H1 (cell line): ENCODE measurements at regions not wholly inside any gene's neighbourhood (a gene's known extent, or its start where the extent isn't known, plus 50 kb on each side); places are given as distances from the start of the nearest gene placed in this dataset.

Experiments
- CTCF ChIA-PET: fragments of 300-600 bp; sonication (Branson Sonifier 250); formaldehyde crosslinking; loops from one replicate; lab custom pipeline; 2021; ENCODE audit not compliant: partially characterized antibody; lab: Charles Lee
- POLR2A ChIA-PET: fragments of 300-600 bp; sonication (Branson Sonifier 250); formaldehyde crosslinking; loops from one replicate; lab custom pipeline; 2021; ENCODE audit warnings: inconsistent platforms; ENCODE audit not compliant: partially characterized antibody; lab: Charles Lee
- DNase-seq, 2 experiments: peaks; one replicate each; pipeline versions ENCODE4 v3.0.0 to v3.0.0-alpha.2; 2010 to 2022; ENCODE audit warnings: low spot score in 2 of 2, low read depth in 1 of 2, mixed read lengths in 1 of 2
- FAIRE-seq: peaks from 2 replicates; lab custom pipeline; 2011; peaks lifted over from hg19 to GRCh38; lab: Jason Lieb, UNC
- H2AFZ ChIP-seq: 2 replicates; pipeline ENCODE4 v1.8.1; 2012; ENCODE audit warnings: low read length, inconsistent platforms
- H2AK5ac ChIP-seq: 2 replicates; pipeline ENCODE4 v1.6.1; 2013; ENCODE audit warnings: low read depth, low read length
- H2BK120ac ChIP-seq: replicated peaks from 2 replicates; pipeline ENCODE3; 2013; ENCODE audit warnings: low read depth, low read length, inconsistent platforms
- H2BK12ac ChIP-seq: 2 replicates; pipeline ENCODE4 v1.6.1; 2013; ENCODE audit warnings: low read depth, low read length
- H2BK15ac ChIP-seq: 2 replicates; pipeline ENCODE4 v1.6.1; 2013; ENCODE audit warnings: low read length
- H2BK20ac ChIP-seq: 2 replicates; pipeline ENCODE4 v1.6.1; 2013; ENCODE audit warnings: low read length
- H2BK5ac ChIP-seq: 2 replicates; pipeline ENCODE4 v1.6.1; 2013; ENCODE audit warnings: low read depth, low read length
- H3K14ac ChIP-seq: 2 replicates; pipeline ENCODE4 v1.6.1; 2013; ENCODE audit warnings: inconsistent platforms; ENCODE audit not compliant: insufficient read length
- H3K18ac ChIP-seq: 2 replicates; pipeline ENCODE4 v1.6.1; 2013; ENCODE audit warnings: low read length; ENCODE audit errors: extremely low read depth
- H3K23ac ChIP-seq: 2 replicates; pipeline ENCODE4 v1.6.1; 2013; ENCODE audit warnings: inconsistent platforms; ENCODE audit not compliant: insufficient read length
- H3K23me2 ChIP-seq: 2 replicates; pipeline ENCODE4 v1.6.1; 2013; ENCODE audit warnings: low read depth, low read length
- H3K27ac ChIP-seq: 2 replicates; pipeline ENCODE4 v1.6.1; 2011; ENCODE audit warnings: low read depth, low read length, inconsistent platforms
- H3K27me3 ChIP-seq, 4 experiments: replicated peaks in 1 of 4; 1 replicate in 1 of 4; 2 replicates in 3 of 4; pipeline versions ENCODE4 v1.6.1 to v1.8.1; 2011 to 2013; ENCODE audit warnings: low read length in 3 of 4, mild to moderate bottlenecking in 3 of 4, inconsistent platforms in 2 of 4, mixed read lengths in 2 of 4, moderate library complexity in 1 of 4; ENCODE audit not compliant: control insufficient read depth in 3 of 4, insufficient read depth in 3 of 4; ENCODE audit errors: extremely low read depth in 1 of 4
- H3K36me3 ChIP-seq, 4 experiments: 2 replicates each; pipeline versions ENCODE4 v1.6.1 to v1.8.1; 2011 to 2013; ENCODE audit warnings: mild to moderate bottlenecking in 4 of 4, low read length in 3 of 4, moderate library complexity in 2 of 4, control low read depth in 1 of 4, inconsistent platforms in 1 of 4; ENCODE audit not compliant: insufficient read depth in 4 of 4, control insufficient read depth in 2 of 4
- H3K4ac ChIP-seq: replicated peaks from 2 replicates; pipeline ENCODE3; 2013; ENCODE audit warnings: low read length, low read depth, mixed read lengths, inconsistent platforms; ENCODE audit not compliant: insufficient read length
- H3K4me1 ChIP-seq, 4 experiments: replicated peaks in 1 of 4; 1 replicate in 1 of 4; 2 replicates in 3 of 4; pipeline versions ENCODE4 v1.6.1 to v1.8.1; 2011 to 2013; ENCODE audit warnings: low read length in 3 of 4, inconsistent platforms in 2 of 4, mixed read lengths in 1 of 4; ENCODE audit not compliant: insufficient read depth in 4 of 4, control insufficient read depth in 3 of 4
- H3K4me2 ChIP-seq, 2 experiments: 2 replicates each; pipeline versions ENCODE4 v1.6.1 to v1.8.1; 2011 to 2013; ENCODE audit warnings: low read depth in 2 of 2, low read length in 2 of 2, control low read depth in 1 of 2, inconsistent platforms in 1 of 2, mild to moderate bottlenecking in 1 of 2; ENCODE audit not compliant: insufficient read depth in 1 of 2
- H3K4me3 ChIP-seq, 4 experiments: fragments of 200-600, 300-600 bp in 1 of 4; sonication (generic), shearing (Covaris generic), sonication (Bioruptor Twin) in 1 of 4; 2 replicates each; pipeline versions ENCODE4 v1.5.1 to v1.8.1; 2011 to 2016; ENCODE audit warnings: low read length in 4 of 4, low read depth in 3 of 4, control low read depth in 2 of 4, inconsistent platforms in 2 of 4, mild to moderate bottlenecking in 2 of 4, mixed read lengths in 1 of 4, moderate library complexity in 1 of 4; ENCODE audit not compliant: insufficient read depth in 2 of 4; ENCODE audit errors: extremely low read depth in 1 of 4
- H3K56ac ChIP-seq: replicated peaks from 2 replicates; pipeline ENCODE3; 2013; ENCODE audit warnings: low read depth, mild to moderate bottlenecking, mixed read lengths, low read length, inconsistent platforms; ENCODE audit not compliant: insufficient read length
- H3K79me1 ChIP-seq: 2 replicates; pipeline ENCODE4 v1.6.1; 2013; ENCODE audit warnings: low read depth, low read length, control low read depth
- H3K79me2 ChIP-seq, 2 experiments: 2 replicates each; pipeline versions ENCODE4 v1.6.1 to v1.8.1; 2012 to 2013; ENCODE audit warnings: low read length in 2 of 2, mild to moderate bottlenecking in 2 of 2, inconsistent platforms in 1 of 2; ENCODE audit not compliant: insufficient read depth in 2 of 2, control insufficient read depth in 1 of 2
- H3K9ac ChIP-seq, 4 experiments: replicated peaks in 1 of 4; 1 replicate in 1 of 4; 2 replicates in 3 of 4; pipeline versions ENCODE4 v1.6.1 to v1.8.1; 2011 to 2013; ENCODE audit warnings: low read depth in 3 of 4, low read length in 3 of 4, control low read depth in 2 of 4, mild to moderate bottlenecking in 2 of 4, moderate library complexity in 2 of 4, inconsistent platforms in 1 of 4; ENCODE audit errors: extremely low read depth in 1 of 4
- H3K9me3 ChIP-seq, 2 experiments: 2 replicates each; pipeline versions ENCODE4 v1.6.1 to v1.8.1; 2012 to 2013; ENCODE audit warnings: mild to moderate bottlenecking in 2 of 2, moderate library complexity in 2 of 2, control low read depth in 1 of 2, inconsistent platforms in 1 of 2, low read depth in 1 of 2, low read length in 1 of 2, mixed read lengths in 1 of 2; ENCODE audit not compliant: insufficient read depth in 2 of 2
- H4K20me1 ChIP-seq, 2 experiments: replicated peaks in 1 of 2; 2 replicates each; pipeline versions ENCODE3 to v1.8.1; 2011 to 2013; ENCODE audit warnings: inconsistent platforms in 2 of 2, low read length in 2 of 2, mild to moderate bottlenecking in 1 of 2; ENCODE audit not compliant: insufficient read depth in 2 of 2, control insufficient read depth in 1 of 2
- H4K5ac ChIP-seq: 2 replicates; pipeline ENCODE4 v1.6.1; 2013; ENCODE audit warnings: low read length, low read depth, mixed read lengths, inconsistent platforms; ENCODE audit not compliant: insufficient read length
- H4K8ac ChIP-seq: 2 replicates; pipeline ENCODE4 v1.8.0; 2013; ENCODE audit warnings: mild to moderate bottlenecking, moderate library complexity, low read length, inconsistent platforms; ENCODE audit not compliant: insufficient read depth; ENCODE audit errors: extremely low read depth
- H4K91ac ChIP-seq: replicated peaks from 2 replicates; pipeline ENCODE3; 2013; ENCODE audit warnings: low read length, mixed read lengths, inconsistent platforms; ENCODE audit not compliant: insufficient read length
- BRCA1 ChIP-seq: IDR thresholded peaks from 2 replicates; pipeline ENCODE4 v1.6.1; 2012; ENCODE audit warnings: low read depth, low read length, improper control_type of control experiment
- CBX5 ChIP-seq: fragments of 300-800, 300-1000 bp; sonication (generic); IDR thresholded peaks from 2 replicates; pipeline ENCODE4 v1.7.1; 2016; ENCODE audit warnings: antibody characterized with exemption, low read length, low read depth
- CHD2 ChIP-seq: IDR thresholded peaks from 2 replicates; pipeline ENCODE4 v1.6.1; 2012; ENCODE audit warnings: low read length, improper control_type of control experiment
- HDAC6 ChIP-seq: IDR thresholded peaks from one replicate; pipeline ENCODE4 v1.7.1; 2012; ENCODE audit warnings: low read depth, mild to moderate bottlenecking, inconsistent platforms, low read length, moderate library complexity
- JUN ChIP-seq: IDR thresholded peaks from 2 replicates; pipeline ENCODE4 v1.6.1; 2011; ENCODE audit warnings: low read depth, mild to moderate bottlenecking, improper control_type of control experiment, low read length
- POLR2A ChIP-seq, 2 experiments: IDR thresholded peaks; 1 replicate in 1 of 2; 2 replicates in 1 of 2; pipeline ENCODE4 v1.6.1; 2011; ENCODE audit warnings: low read depth in 2 of 2, low read length in 2 of 2, mild to moderate bottlenecking in 2 of 2; ENCODE audit errors: control extremely low read depth in 1 of 2
- POU5F1 ChIP-seq: IDR thresholded peaks from 2 replicates; pipeline ENCODE4 v1.6.1; 2011; ENCODE audit warnings: low read depth, mild to moderate bottlenecking, low read length, moderate library complexity
- RAD21 ChIP-seq, 2 experiments: IDR thresholded peaks in 1 of 2; conservative IDR thresholded peaks in 1 of 2; 2 replicates each; pipeline ENCODE4 v1.6.1; 2011; ENCODE audit warnings: low read depth in 2 of 2, low read length in 2 of 2, improper control_type of control experiment in 1 of 2, inconsistent platforms in 1 of 2, mild to moderate bottlenecking in 1 of 2, moderate library complexity in 1 of 2
- RFX5 ChIP-seq: IDR thresholded peaks from 2 replicates; pipeline ENCODE4 v1.6.1; 2011; ENCODE audit warnings: low read depth, low read length, improper control_type of control experiment, borderline replicate concordance
- SRF ChIP-seq: IDR thresholded peaks from 2 replicates; pipeline ENCODE4 v1.6.1; 2011; ENCODE audit warnings: mild to moderate bottlenecking, low read depth, low read length, moderate library complexity
- WGBS, 2 experiments: shearing (Covaris generic) in 1 of 2; methylation state at CpG; one replicate each; pipeline versions ENCODE4 v1.1.6 to v1.1.7; 2013 to 2015; ENCODE audit warnings: low lambda C conversion rate in 2 of 2, mixed read lengths in 2 of 2, inconsistent platforms in 1 of 2, low coverage in 1 of 2, missing lambda C conversion rate in 1 of 2; ENCODE audit not compliant: insufficient replicate concordance in 2 of 2, insufficient coverage in 1 of 2, insufficient read length in 1 of 2; ENCODE audit errors: extremely low coverage in 1 of 2, missing lambda C conversion rate in 1 of 2; 5-methylcytosine and 5-hydroxymethylcytosine counted together
- TF ChIP-seq, protein P1 (sequence below): IDR thresholded peaks from 2 replicates; pipeline ENCODE4 v1.6.1; 2012; ENCODE audit warnings: low read length, inconsistent platforms
- TF ChIP-seq, protein P2 (sequence below): IDR thresholded peaks from 2 replicates; pipeline ENCODE4 v1.6.1; 2011; ENCODE audit warnings: low read depth, mild to moderate bottlenecking, low read length; ENCODE audit not compliant: insufficient read depth

DNA sequence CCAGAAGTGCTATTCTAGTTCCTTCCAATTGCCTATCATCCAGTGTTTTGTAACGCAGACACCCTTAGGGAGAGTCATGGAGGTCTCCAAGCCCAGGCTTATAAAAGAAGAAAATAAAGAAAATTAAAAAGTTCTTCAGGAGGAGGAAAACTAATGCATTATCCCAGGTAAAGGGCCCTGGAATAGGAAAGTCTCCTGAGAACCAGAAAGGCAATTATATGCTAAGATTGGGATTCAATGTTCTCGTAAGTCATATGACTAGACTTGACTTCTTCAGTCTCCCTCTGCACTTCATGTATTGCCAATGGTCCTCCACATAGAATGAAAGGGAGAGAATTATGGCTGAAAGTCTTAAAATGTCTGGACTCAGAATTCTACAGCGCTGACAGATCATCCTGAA, 154.4 kb upstream of the STK32A start:
- no peak overlapping the region for H3K4ac ChIP-seq
- H3K14ac ChIP-seq, result no peak overlapping the region
- H3K23me2 ChIP-seq, result no peaks in the 10 kb centered on the region
- ChIA-PET CTCF (no interaction called here), POLR2A (no interaction called here)
- no peak overlapping the region for H4K91ac ChIP-seq
- H3K23ac ChIP-seq, result no peak overlapping the region
- no peak overlapping the region for H2AK5ac ChIP-seq
- WGBS, 2 experiments, result 86% methylated on average over 3 of the region's 3 CpGs; no CpG with 5 or more reads in 1 of the 2 experiments
- H4K5ac ChIP-seq, result no peak overlapping the region
- no peak overlapping the region for H3K4me2 ChIP-seq
- H3K27me3 ChIP-seq, result no peaks in the 10 kb centered on the region
- no peak overlapping the region for H3K18ac ChIP-seq
- no peak overlapping the region for H4K8ac ChIP-seq
- no peak overlapping the region for H2BK5ac ChIP-seq
- no peak overlapping the region for H2AFZ ChIP-seq
- H3K36me3 ChIP-seq, result no peaks in the 10 kb centered on the region
- no peak overlapping the region for H2BK15ac ChIP-seq
- H3K4me3 ChIP-seq, result no peak overlapping the region
- no peaks in the 10 kb centered on the region for H3K79me1 ChIP-seq
- no peak overlapping the region for H2BK12ac ChIP-seq
- no peak overlapping the region for H3K56ac ChIP-seq
- no peak overlapping the region for H2BK120ac ChIP-seq
- no peaks in the 10 kb centered on the region for H3K4me1 ChIP-seq
- DNase-seq, result no peak
- H3K9me3 ChIP-seq, result no peaks in the 10 kb centered on the region
- H3K27ac ChIP-seq, result no peak overlapping the region
- no peaks in the 10 kb centered on the region for H4K20me1 ChIP-seq
- no peak overlapping the region for H3K9ac ChIP-seq
- no peak for TF ChIP-seq POLR2A (IDR thresholded peaks at IDR 0.05; ENCODE audit: control extremely low read depth in 1 of 2, low read depth in 2 of 2, low read length in 2 of 2)
- TF ChIP-seq CBX5, result no peak
- TF ChIP-seq, protein P1, sequence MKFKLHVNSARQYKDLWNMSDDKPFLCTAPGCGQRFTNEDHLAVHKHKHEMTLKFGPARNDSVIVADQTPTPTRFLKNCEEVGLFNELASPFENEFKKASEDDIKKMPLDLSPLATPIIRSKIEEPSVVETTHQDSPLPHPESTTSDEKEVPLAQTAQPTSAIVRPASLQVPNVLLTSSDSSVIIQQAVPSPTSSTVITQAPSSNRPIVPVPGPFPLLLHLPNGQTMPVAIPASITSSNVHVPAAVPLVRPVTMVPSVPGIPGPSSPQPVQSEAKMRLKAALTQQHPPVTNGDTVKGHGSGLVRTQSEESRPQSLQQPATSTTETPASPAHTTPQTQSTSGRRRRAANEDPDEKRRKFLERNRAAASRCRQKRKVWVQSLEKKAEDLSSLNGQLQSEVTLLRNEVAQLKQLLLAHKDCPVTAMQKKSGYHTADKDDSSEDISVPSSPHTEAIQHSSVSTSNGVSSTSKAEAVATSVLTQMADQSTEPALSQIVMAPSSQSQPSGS, result no peak
- TF ChIP-seq CHD2, result no peak
- TF ChIP-seq, protein P2, sequence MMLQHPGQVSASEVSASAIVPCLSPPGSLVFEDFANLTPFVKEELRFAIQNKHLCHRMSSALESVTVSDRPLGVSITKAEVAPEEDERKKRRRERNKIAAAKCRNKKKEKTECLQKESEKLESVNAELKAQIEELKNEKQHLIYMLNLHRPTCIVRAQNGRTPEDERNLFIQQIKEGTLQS, result no peak
- TF ChIP-seq HDAC6, result no peak
- no peak for TF ChIP-seq POU5F1
- no peak for TF ChIP-seq RAD21 (IDR thresholded peaks at IDR 0.05 in 1 of 2, conservative IDR thresholded peaks at IDR 0.05 in 1 of 2; ENCODE audit: low read depth in 2 of 2, low read length in 2 of 2)
- no peak for TF ChIP-seq JUN
- TF ChIP-seq SRF, result no peak
- TF ChIP-seq RFX5, result no peak
- TF ChIP-seq BRCA1, result no peak
- FAIRE-seq, result no peak
- no peak overlapping the region for H2BK20ac ChIP-seq
- H3K79me2 ChIP-seq, result no peaks in the 10 kb centered on the region
